ENCODE measurements at regions not wholly inside any gene's neighbourhood (a gene's known extent, or its start where the extent isn't known, plus 50 kb on each side); places are given as distances from the start of the nearest gene placed in this dataset.

- TF ChIP-seq, protein P1, sequence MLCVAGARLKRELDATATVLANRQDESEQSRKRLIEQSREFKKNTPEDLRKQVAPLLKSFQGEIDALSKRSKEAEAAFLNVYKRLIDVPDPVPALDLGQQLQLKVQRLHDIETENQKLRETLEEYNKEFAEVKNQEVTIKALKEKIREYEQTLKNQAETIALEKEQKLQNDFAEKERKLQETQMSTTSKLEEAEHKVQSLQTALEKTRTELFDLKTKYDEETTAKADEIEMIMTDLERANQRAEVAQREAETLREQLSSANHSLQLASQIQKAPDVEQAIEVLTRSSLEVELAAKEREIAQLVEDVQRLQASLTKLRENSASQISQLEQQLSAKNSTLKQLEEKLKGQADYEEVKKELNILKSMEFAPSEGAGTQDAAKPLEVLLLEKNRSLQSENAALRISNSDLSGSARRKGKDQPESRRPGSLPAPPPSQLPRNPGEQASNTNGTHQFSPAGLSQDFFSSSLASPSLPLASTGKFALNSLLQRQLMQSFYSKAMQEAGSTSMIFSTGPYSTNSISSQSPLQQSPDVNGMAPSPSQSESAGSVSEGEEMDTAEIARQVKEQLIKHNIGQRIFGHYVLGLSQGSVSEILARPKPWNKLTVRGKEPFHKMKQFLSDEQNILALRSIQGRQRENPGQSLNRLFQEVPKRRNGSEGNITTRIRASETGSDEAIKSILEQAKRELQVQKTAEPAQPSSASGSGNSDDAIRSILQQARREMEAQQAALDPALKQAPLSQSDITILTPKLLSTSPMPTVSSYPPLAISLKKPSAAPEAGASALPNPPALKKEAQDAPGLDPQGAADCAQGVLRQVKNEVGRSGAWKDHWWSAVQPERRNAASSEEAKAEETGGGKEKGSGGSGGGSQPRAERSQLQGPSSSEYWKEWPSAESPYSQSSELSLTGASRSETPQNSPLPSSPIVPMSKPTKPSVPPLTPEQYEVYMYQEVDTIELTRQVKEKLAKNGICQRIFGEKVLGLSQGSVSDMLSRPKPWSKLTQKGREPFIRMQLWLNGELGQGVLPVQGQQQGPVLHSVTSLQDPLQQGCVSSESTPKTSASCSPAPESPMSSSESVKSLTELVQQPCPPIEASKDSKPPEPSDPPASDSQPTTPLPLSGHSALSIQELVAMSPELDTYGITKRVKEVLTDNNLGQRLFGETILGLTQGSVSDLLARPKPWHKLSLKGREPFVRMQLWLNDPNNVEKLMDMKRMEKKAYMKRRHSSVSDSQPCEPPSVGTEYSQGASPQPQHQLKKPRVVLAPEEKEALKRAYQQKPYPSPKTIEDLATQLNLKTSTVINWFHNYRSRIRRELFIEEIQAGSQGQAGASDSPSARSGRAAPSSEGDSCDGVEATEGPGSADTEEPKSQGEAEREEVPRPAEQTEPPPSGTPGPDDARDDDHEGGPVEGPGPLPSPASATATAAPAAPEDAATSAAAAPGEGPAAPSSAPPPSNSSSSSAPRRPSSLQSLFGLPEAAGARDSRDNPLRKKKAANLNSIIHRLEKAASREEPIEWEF (IDR thresholded peaks at IDR 0.05; ENCODE audit: insufficient replicate concordance, low read depth, low read length), result no peak
- TF ChIP-seq MTA3 (IDR thresholded peaks at IDR 0.05; ENCODE audit: borderline replicate concordance, low read length) (no peak), CHD4 (IDR thresholded peaks at IDR 0.05) (no peak), STAT3 (IDR thresholded peaks at IDR 0.05; ENCODE audit: low read depth, low read length) (no peak), KAT2A (conservative IDR thresholded peaks at IDR 0.05; ENCODE audit: control insufficient read depth, low read depth, low read length) (no peak)
Measured at GRCh38 chr1:106447466-106447865, 609.0 kb upstream of the PRMT6 start (continued).

GRCh38 chr1:106456832-106457231 is 599.6 kb upstream of the PRMT6 start:
- Histone ChIP-seq H3K4me1 (ENCODE audit: control insufficient read depth, insufficient read depth, low read length) (no peaks in the 10 kb centered on the region), H3K27me3 (replicated peaks in 1 of 2; ENCODE audit: control insufficient read depth in 2 of 2, insufficient read depth in 2 of 2, low read length in 1 of 2) (no peaks in the 10 kb centered on the region), H3K79me2 (ENCODE audit: control insufficient read depth, insufficient read depth, low read length) (no peaks in the 10 kb centered on the region), H3K9ac (ENCODE audit: control insufficient read depth, insufficient read depth, low read length) (no peak overlapping the region), H3K27ac (ENCODE audit: control insufficient read depth, insufficient read depth) (no peak overlapping the region), H3K9me3 (replicated peaks; ENCODE audit: control insufficient read depth, insufficient read depth, low read length) (no peaks in the 10 kb centered on the region), H2AFZ (ENCODE audit: control insufficient read depth, low read depth, low read length) (no peak overlapping the region), H3K36me3 (ENCODE audit: control insufficient read depth in 2 of 2, insufficient read depth in 2 of 2, low read length in 1 of 2) (no peaks in the 10 kb centered on the region), H3K4me2 (ENCODE audit: control insufficient read depth, insufficient read depth) (no peak overlapping the region), H3K4me3 (no peak overlapping the region), H4K20me1 (ENCODE audit: control insufficient read depth, insufficient read depth) (no peaks in the 10 kb centered on the region)
- POLR2A ChIA-PET, result no interaction called here
- RAD21 ChIA-PET (ENCODE audit: unreplicated experiment), result no interaction called here
- in situ Hi-C loops (cut with MboI) (no loop called here), intact Hi-C loops (cut with micrococcal nuclease; ENCODE audit: unreplicated experiment) (no loop called here)
- FAIRE-seq (no peak), DNase-seq (ENCODE audit: low read depth, low spot score) (no peak), ATAC-seq (no peak)
- CTCF ChIA-PET, result no interaction called here
- BruUV-seq (replicated peaks), result no TSS peak
- SMC1A ChIA-PET (ENCODE audit: uncharacterized antibody, unreplicated experiment), result no interaction called here
- 0% methylated on average over 3 of the region's 3 CpGs for WGBS (ENCODE audit: insufficient coverage, insufficient replicate concordance, low lambda C conversion rate, missing lambda C conversion rate)
- no peak for TF ChIP-seq POU2F2 (IDR thresholded peaks at IDR 0.05; ENCODE audit: borderline replicate concordance, low read depth, low read length)
- no peak for TF ChIP-seq CREB1 (IDR thresholded peaks at IDR 0.05; ENCODE audit: low read depth)
- TF ChIP-seq, protein P2, sequence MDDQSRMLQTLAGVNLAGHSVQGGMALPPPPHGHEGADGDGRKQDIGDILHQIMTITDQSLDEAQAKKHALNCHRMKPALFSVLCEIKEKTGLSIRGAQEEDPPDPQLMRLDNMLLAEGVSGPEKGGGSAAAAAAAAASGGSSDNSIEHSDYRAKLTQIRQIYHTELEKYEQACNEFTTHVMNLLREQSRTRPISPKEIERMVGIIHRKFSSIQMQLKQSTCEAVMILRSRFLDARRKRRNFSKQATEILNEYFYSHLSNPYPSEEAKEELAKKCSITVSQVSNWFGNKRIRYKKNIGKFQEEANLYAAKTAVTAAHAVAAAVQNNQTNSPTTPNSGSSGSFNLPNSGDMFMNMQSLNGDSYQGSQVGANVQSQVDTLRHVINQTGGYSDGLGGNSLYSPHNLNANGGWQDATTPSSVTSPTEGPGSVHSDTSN (IDR thresholded peaks at IDR 0.05; ENCODE audit: insufficient replicate concordance, low read depth, low read length), result no peak
- TF ChIP-seq ZNF384 (IDR thresholded peaks at IDR 0.05; ENCODE audit: borderline replicate concordance, low read depth, low read length), result no peak
- TF ChIP-seq, protein P3, sequence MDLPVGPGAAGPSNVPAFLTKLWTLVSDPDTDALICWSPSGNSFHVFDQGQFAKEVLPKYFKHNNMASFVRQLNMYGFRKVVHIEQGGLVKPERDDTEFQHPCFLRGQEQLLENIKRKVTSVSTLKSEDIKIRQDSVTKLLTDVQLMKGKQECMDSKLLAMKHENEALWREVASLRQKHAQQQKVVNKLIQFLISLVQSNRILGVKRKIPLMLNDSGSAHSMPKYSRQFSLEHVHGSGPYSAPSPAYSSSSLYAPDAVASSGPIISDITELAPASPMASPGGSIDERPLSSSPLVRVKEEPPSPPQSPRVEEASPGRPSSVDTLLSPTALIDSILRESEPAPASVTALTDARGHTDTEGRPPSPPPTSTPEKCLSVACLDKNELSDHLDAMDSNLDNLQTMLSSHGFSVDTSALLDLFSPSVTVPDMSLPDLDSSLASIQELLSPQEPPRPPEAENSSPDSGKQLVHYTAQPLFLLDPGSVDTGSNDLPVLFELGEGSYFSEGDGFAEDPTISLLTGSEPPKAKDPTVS (IDR thresholded peaks at IDR 0.05; ENCODE audit: low read depth, low read length), result no peak
- TF ChIP-seq POLR2AphosphoS2 (IDR thresholded peaks at IDR 0.05; ENCODE audit: low read depth, low read length), result no peak
- no peak for TF ChIP-seq CHD1 (IDR thresholded peaks at IDR 0.05; ENCODE audit: low read depth, low read length)
- no peak for TF ChIP-seq NBN (IDR thresholded peaks at IDR 0.05)
- no peak for TF ChIP-seq NFIC (IDR thresholded peaks at IDR 0.05; ENCODE audit: low read depth, low read length)

Data from GM12878 (cell line).